ENCODE measurements at regions not wholly inside any gene's neighbourhood (a gene's known extent, or its start where the extent isn't known, plus 50 kb on each side); places are given as distances from the start of the nearest gene placed in this dataset.

GRCh38 chr7:36047091-36047658, 105.9 kb upstream of the EEPD1 start:
- Histone ChIP-seq H3K27me3 (ENCODE audit: control insufficient read depth, insufficient read depth, low read length) (peaks cover 2% of the 10 kb centered on the region), H3K36me3 (ENCODE audit: control insufficient read depth, insufficient read depth, low read length) (no peaks in the 10 kb centered on the region), H3K4me3 (ENCODE audit: low read depth, low read length) (no peak overlapping the region)
- TF ChIP-seq CTCF (IDR thresholded peaks at IDR 0.05; ENCODE audit: insufficient read depth, low read length, severe bottlenecking), result peak; percentile 2
- DNase-seq (ENCODE audit: low read depth) (no peak), FAIRE-seq (no peak)

- Histone ChIP-seq H3K36me3 (ENCODE audit: control insufficient read depth, insufficient read depth, low read length) (no peaks in the 10 kb centered on the region), H3K27me3 (ENCODE audit: control insufficient read depth, insufficient read depth, low read length) (peaks cover 2% of the 10 kb centered on the region), H3K4me3 (ENCODE audit: low read depth, low read length) (no peak overlapping the region)
- no peak for FAIRE-seq
- no peak for TF ChIP-seq CTCF (IDR thresholded peaks at IDR 0.05; ENCODE audit: insufficient read depth, low read length, severe bottlenecking)
- DNase-seq (ENCODE audit: low read depth), result peak; percentile 56
Measured at GRCh38 chr7:36048141-36048901, 104.7 kb upstream of the EEPD1 start.

- FAIRE-seq (no peak), DNase-seq (ENCODE audit: low read depth) (no peak)
- TF ChIP-seq CTCF (IDR thresholded peaks at IDR 0.05; ENCODE audit: insufficient read depth, low read length, severe bottlenecking), result no peak
Measured at GRCh38 chr7:36048902-36049240, 104.2 kb upstream of the EEPD1 start.

GRCh38 chr7:36051501-36051900, 101.6 kb upstream of the EEPD1 start:
- Histone ChIP-seq H3K4me3 (ENCODE audit: low read depth, low read length) (no peak overlapping the region), H3K36me3 (ENCODE audit: control insufficient read depth, insufficient read depth, low read length) (no peaks in the 10 kb centered on the region), H3K27me3 (ENCODE audit: control insufficient read depth, insufficient read depth, low read length) (peaks cover 2% of the 10 kb centered on the region)
- TF ChIP-seq CTCF (IDR thresholded peaks at IDR 0.05; ENCODE audit: insufficient read depth, low read length, severe bottlenecking), result no peak
- no peak for DNase-seq (ENCODE audit: low read depth)
- no peak for FAIRE-seq

More at GRCh38 chr7:36048902-36049240, 104.2 kb upstream of the EEPD1 start:
- Histone ChIP-seq H3K4me3 (ENCODE audit: low read depth, low read length) (no peak overlapping the region), H3K36me3 (ENCODE audit: control insufficient read depth, insufficient read depth, low read length) (no peaks in the 10 kb centered on the region), H3K27me3 (ENCODE audit: control insufficient read depth, insufficient read depth, low read length) (peaks cover 2% of the 10 kb centered on the region)

- DNase-seq (ENCODE audit: low read depth) (no peak), FAIRE-seq (no peak)
- Histone ChIP-seq H3K4me3 (ENCODE audit: low read depth, low read length) (no peak overlapping the region), H3K27me3 (ENCODE audit: control insufficient read depth, insufficient read depth, low read length) (peaks cover 2% of the 10 kb centered on the region), H3K36me3 (ENCODE audit: control insufficient read depth, insufficient read depth, low read length) (no peaks in the 10 kb centered on the region)
- TF ChIP-seq CTCF (IDR thresholded peaks at IDR 0.05; ENCODE audit: insufficient read depth, low read length, severe bottlenecking), result no peak
Measured at GRCh38 chr7:36053589-36053988, 99.5 kb upstream of the EEPD1 start.

All from bronchial epithelial cell (primary cell).